RPMI7951 (cell line): ENCODE measurements at regions not wholly inside any gene's neighbourhood (a gene's known extent, or its start where the extent isn't known, plus 50 kb on each side); places are given as distances from the start of the nearest gene placed in this dataset.
"Not testable (repeated sequence)": the region's sequence is repeated elsewhere in the genome, so short reads cannot be mapped to it uniquely, and the experiment has no call there.

Experiments used
- DNase-seq: peaks from one replicate; pipeline ENCODE4 v3.0.0-alpha.2; 2012; ENCODE audit warnings: low read depth

GRCh38 chr3:195999176-195999575, 82.7 kb downstream of the TFRC start:
- not testable (repeated sequence) for DNase-seq

GRCh38 chr3:195996314-195996713, 85.6 kb downstream of the TFRC start:
- not testable (repeated sequence) for DNase-seq

GRCh38 chr3:195994343-195994742, 86.0 kb upstream of the TNK2 start:
- peak; percentile 44 for DNase-seq

GRCh38 chr3:195993671-195994070, 85.3 kb upstream of the TNK2 start:
- DNase-seq, result not testable (repeated sequence)

GRCh38 chr3:195992956-195993595, 84.7 kb upstream of the TNK2 start:
- DNase-seq, result not testable (repeated sequence)

- not testable (repeated sequence) for DNase-seq
These were observed 83.6 kb upstream of the TNK2 start for GRCh38 chr3:195991986-195992385.

GRCh38 chr3:195991243-195991642, 82.9 kb upstream of the TNK2 start:
- DNase-seq, result not testable (repeated sequence)

- DNase-seq, result not testable (repeated sequence)
These were observed 82.5 kb upstream of the TNK2 start for GRCh38 chr3:195990841-195991174.

- peak; percentile 84 for DNase-seq
These were observed 81.8 kb upstream of the TNK2 start for GRCh38 chr3:195989921-195990840.

GRCh38 chr3:195989197-195989920, 81.0 kb upstream of the TNK2 start:
- DNase-seq, result peak; percentile 52

GRCh38 chr3:195988764-195989163, 80.4 kb upstream of the TNK2 start:
- not testable (repeated sequence) for DNase-seq

- not testable (repeated sequence) for DNase-seq
These were observed 78.7 kb upstream of the TNK2 start for GRCh38 chr3:195987001-195987400.

- DNase-seq, result not testable (repeated sequence)
These were observed 78.2 kb upstream of the TNK2 start for GRCh38 chr3:195986576-195986975.

- DNase-seq, result not testable (repeated sequence)
These were observed 77.1 kb upstream of the TNK2 start for GRCh38 chr3:195985348-195985920.

GRCh38 chr3:195984392-195985030, 76.2 kb upstream of the TNK2 start:
- not testable (repeated sequence) for DNase-seq

GRCh38 chr3:195983880-195984279, 75.5 kb upstream of the TNK2 start:
- peak; percentile 16 for DNase-seq

- not testable (repeated sequence) for DNase-seq
These were observed 74.4 kb upstream of the TNK2 start for GRCh38 chr3:195982754-195983153.

- DNase-seq, result not testable (repeated sequence)
These were observed 73.4 kb upstream of the TNK2 start for GRCh38 chr3:195981778-195982177.

- DNase-seq, result not testable (repeated sequence)
These were observed 71.5 kb upstream of the TNK2 start for GRCh38 chr3:195979877-195980276.

- DNase-seq, result not testable (repeated sequence)
These were observed 70.2 kb upstream of the TNK2 start for GRCh38 chr3:195978585-195978984.

- not testable (repeated sequence) for DNase-seq
These were observed 68.5 kb upstream of the TNK2 start for GRCh38 chr3:195976876-195977275.
